Panc1 (cell line): ENCODE measurements at regions not wholly inside any gene's neighbourhood (a gene's known extent, or its start where the extent isn't known, plus 50 kb on each side); places are given as distances from the start of the nearest gene placed in this dataset.

Experiments used
- ATAC-seq: fragments of 200-7000 bp; cut with Tn5 transposase; 2 replicates; pipeline ENCODE4 v1.9.1; 2020; ENCODE audit warnings: mild to moderate bottlenecking, moderate library complexity
- BruUV-seq: library from RNA; stranded (reverse); fragments of 400-500 nt; replicated peaks from 2 replicates; lab custom pipeline; 2021; lab: Mats Ljungman, UMichigan
- CTCF ChIA-PET: fragments of 300-600 bp; sonication (Branson Sonifier 250); formaldehyde crosslinking; loops from one replicate; lab custom pipeline; 2022; ENCODE audit warnings: antibody characterized with exemption; lab: Charles Lee
- POLR2A ChIA-PET: fragments of 300-600 bp; sonication (Branson Sonifier 250); formaldehyde crosslinking; loops from one replicate; lab custom pipeline; 2022; ENCODE audit warnings: antibody characterized with exemption; lab: Charles Lee
- DNase-seq: peaks from one replicate; pipeline ENCODE4 v3.0.0-alpha.2; 2010; ENCODE audit warnings: low read depth, low spot score
- H3K27ac ChIP-seq: 2 replicates; pipeline ENCODE4 v1.5.1; 2011; ENCODE audit warnings: mild to moderate bottlenecking, low read length, inconsistent platforms
- H3K27me3 ChIP-seq: fragments of 200-500 bp; sonication (Bioruptor generic); 2 replicates; pipeline ENCODE4 v1.6.0; 2014; ENCODE audit warnings: low read length, inconsistent platforms; ENCODE audit not compliant: control insufficient read depth, insufficient read depth
- H3K36me3 ChIP-seq: fragments of 200-500 bp; sonication (Bioruptor generic); 2 replicates; pipeline ENCODE4 v1.5.1; 2014; ENCODE audit warnings: inconsistent platforms, mild to moderate bottlenecking, low read length, moderate library complexity; ENCODE audit not compliant: control insufficient read depth, insufficient read depth
- H3K4me1 ChIP-seq: 2 replicates; pipeline ENCODE4 v1.5.1; 2011; ENCODE audit warnings: inconsistent platforms, mild to moderate bottlenecking, low read length, moderate library complexity; ENCODE audit not compliant: control insufficient read depth, insufficient read depth
- H3K4me3 ChIP-seq, 2 experiments: 2 replicates each; pipeline ENCODE4 v1.5.1; 2011 to 2012; ENCODE audit warnings: low read depth in 2 of 2, low read length in 2 of 2, mild to moderate bottlenecking in 2 of 2, inconsistent platforms in 1 of 2, moderate library complexity in 1 of 2
- H3K9me3 ChIP-seq: fragments of 200-500 bp; sonication (Bioruptor generic); 2 replicates; pipeline ENCODE4 v1.5.1; 2014; ENCODE audit warnings: low read depth, mild to moderate bottlenecking, inconsistent platforms, low read length, moderate library complexity; ENCODE audit not compliant: control insufficient read depth, insufficient read depth
- POLR2AphosphoS5 ChIP-seq: IDR thresholded peaks from 2 replicates; pipeline ENCODE4 v1.6.1; 2012; ENCODE audit warnings: mild to moderate bottlenecking, low read depth, low read length, moderate library complexity
- SIN3A ChIP-seq: IDR thresholded peaks from 2 replicates; pipeline ENCODE4 v1.6.1; 2012; ENCODE audit warnings: low read depth, mild to moderate bottlenecking, low read length, moderate library complexity, borderline replicate concordance; ENCODE audit not compliant: insufficient read depth
- TCF7L2 ChIP-seq: IDR thresholded peaks from 2 replicates; pipeline ENCODE4 v1.6.1; 2011; ENCODE audit warnings: mild to moderate bottlenecking, low read depth, low read length, inconsistent platforms
- in situ Hi-C: cut with HindIII; loops from 2 replicates; pipeline ENCODE4 v1.10.0; 2016; ENCODE audit warnings: low sequenced_read_pairs, low pct_unique_long_range_greater_than_20kb
- intact Hi-C: fragments of 100-400 bp; cut with micrococcal nuclease; formaldehyde crosslinking; loops from one replicate; pipeline ENCODE4 v1.10.0; 2022; ENCODE audit not compliant: unreplicated experiment
- TF ChIP-seq, protein P1 (sequence below): fragments of 450-650 bp; IDR thresholded peaks from 2 replicates; pipeline ENCODE4 v1.5.1; 2017; ENCODE audit warnings: mild to moderate bottlenecking
- TF ChIP-seq, protein P2 (sequence below), 2 experiments: IDR thresholded peaks; 2 replicates each; pipeline ENCODE4 v1.6.1; 2011 to 2012; ENCODE audit warnings: low read depth in 2 of 2, control low read depth in 1 of 2, low read length in 1 of 2, mild to moderate bottlenecking in 1 of 2, moderate library complexity in 1 of 2; ENCODE audit not compliant: insufficient read depth in 1 of 2

DNA sequence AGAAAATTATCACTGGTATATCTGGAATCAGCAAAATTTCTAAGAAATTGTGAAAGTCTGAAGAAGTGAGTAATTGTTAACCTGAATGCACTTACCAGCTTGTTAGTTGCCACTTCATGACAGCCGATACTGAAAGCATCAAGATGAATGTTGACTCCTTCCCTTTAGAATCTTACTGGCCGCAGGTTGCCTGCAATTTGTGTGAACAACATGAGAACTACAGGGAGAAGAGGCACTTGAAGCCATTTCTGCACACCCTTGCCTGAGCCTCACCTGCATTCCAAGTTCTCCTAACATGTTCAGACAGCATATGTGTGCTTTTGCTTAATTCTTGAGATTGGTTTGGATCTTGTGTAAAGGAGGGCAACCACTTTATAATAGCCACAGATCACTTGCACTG lies 59.2 kb upstream of the SSX2IP start:
- in situ Hi-C loops (no loop called here), intact Hi-C loops (no loop called here)
- Histone ChIP-seq H3K4me3 (no peak overlapping the region), H3K4me1 (no peaks in the 10 kb centered on the region), H3K36me3 (no peaks in the 10 kb centered on the region), H3K27ac (no peak overlapping the region), H3K9me3 (no peaks in the 10 kb centered on the region), H3K27me3 (peaks cover 6% of the 10 kb centered on the region; the same call in 1 of the 2 replicates)
- TF ChIP-seq POLR2AphosphoS5: no peak
- no peak for TF ChIP-seq SIN3A
- TF ChIP-seq, protein P1, sequence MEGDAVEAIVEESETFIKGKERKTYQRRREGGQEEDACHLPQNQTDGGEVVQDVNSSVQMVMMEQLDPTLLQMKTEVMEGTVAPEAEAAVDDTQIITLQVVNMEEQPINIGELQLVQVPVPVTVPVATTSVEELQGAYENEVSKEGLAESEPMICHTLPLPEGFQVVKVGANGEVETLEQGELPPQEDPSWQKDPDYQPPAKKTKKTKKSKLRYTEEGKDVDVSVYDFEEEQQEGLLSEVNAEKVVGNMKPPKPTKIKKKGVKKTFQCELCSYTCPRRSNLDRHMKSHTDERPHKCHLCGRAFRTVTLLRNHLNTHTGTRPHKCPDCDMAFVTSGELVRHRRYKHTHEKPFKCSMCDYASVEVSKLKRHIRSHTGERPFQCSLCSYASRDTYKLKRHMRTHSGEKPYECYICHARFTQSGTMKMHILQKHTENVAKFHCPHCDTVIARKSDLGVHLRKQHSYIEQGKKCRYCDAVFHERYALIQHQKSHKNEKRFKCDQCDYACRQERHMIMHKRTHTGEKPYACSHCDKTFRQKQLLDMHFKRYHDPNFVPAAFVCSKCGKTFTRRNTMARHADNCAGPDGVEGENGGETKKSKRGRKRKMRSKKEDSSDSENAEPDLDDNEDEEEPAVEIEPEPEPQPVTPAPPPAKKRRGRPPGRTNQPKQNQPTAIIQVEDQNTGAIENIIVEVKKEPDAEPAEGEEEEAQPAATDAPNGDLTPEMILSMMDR: no peak
- TF ChIP-seq, protein P2, sequence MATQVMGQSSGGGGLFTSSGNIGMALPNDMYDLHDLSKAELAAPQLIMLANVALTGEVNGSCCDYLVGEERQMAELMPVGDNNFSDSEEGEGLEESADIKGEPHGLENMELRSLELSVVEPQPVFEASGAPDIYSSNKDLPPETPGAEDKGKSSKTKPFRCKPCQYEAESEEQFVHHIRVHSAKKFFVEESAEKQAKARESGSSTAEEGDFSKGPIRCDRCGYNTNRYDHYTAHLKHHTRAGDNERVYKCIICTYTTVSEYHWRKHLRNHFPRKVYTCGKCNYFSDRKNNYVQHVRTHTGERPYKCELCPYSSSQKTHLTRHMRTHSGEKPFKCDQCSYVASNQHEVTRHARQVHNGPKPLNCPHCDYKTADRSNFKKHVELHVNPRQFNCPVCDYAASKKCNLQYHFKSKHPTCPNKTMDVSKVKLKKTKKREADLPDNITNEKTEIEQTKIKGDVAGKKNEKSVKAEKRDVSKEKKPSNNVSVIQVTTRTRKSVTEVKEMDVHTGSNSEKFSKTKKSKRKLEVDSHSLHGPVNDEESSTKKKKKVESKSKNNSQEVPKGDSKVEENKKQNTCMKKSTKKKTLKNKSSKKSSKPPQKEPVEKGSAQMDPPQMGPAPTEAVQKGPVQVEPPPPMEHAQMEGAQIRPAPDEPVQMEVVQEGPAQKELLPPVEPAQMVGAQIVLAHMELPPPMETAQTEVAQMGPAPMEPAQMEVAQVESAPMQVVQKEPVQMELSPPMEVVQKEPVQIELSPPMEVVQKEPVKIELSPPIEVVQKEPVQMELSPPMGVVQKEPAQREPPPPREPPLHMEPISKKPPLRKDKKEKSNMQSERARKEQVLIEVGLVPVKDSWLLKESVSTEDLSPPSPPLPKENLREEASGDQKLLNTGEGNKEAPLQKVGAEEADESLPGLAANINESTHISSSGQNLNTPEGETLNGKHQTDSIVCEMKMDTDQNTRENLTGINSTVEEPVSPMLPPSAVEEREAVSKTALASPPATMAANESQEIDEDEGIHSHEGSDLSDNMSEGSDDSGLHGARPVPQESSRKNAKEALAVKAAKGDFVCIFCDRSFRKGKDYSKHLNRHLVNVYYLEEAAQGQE (IDR thresholded peaks at IDR 0.05; ENCODE audit: insufficient read depth in 1 of 2, low read depth in 2 of 2, low read length in 1 of 2): no peak
- TF ChIP-seq TCF7L2: no peak
- ATAC-seq (no peak), DNase-seq (no peak)
- ChIA-PET POLR2A (no interaction called here), CTCF (no interaction called here)
- no TSS peak for BruUV-seq

DNA sequence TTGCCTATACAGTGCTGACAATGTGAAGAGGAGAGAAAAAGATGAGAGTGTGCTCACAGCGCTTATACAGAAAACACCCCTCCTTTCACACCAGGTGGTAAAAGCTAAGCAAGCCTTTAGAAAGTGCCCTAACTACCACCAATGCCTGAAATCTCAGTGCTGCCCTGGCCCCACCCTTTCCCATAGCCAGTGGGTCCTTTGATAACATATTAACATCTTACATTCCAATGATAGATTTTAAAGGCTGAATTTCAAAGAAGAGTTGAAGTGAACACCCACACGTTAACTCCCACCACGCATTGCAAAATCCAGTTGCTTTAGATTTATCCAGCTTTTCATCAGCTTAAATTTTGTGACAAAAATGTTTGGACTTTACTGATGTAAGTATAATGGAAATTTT lies 58.1 kb upstream of the SSX2IP start:
- H3K4me3 ChIP-seq: no peak overlapping the region
- H3K4me1 ChIP-seq: no peaks in the 10 kb centered on the region
- TF ChIP-seq SIN3A (no peak), TCF7L2 (no peak), POLR2AphosphoS5 (no peak)
- TF ChIP-seq, protein P2 (IDR thresholded peaks at IDR 0.05; ENCODE audit: insufficient read depth in 1 of 2, low read depth in 2 of 2, low read length in 1 of 2): no peak
- TF ChIP-seq, protein P1: no peak
- CTCF ChIA-PET: no interaction called here
- H3K9me3 ChIP-seq: no peaks in the 10 kb centered on the region
- POLR2A ChIA-PET: no interaction called here
- no peaks in the 10 kb centered on the region for H3K36me3 ChIP-seq
- no peak overlapping the region for H3K27ac ChIP-seq
- ATAC-seq (no peak), DNase-seq (no peak)
- in situ Hi-C loops: no loop called here
- H3K27me3 ChIP-seq: peaks cover 6% of the 10 kb centered on the region; the same call in 1 of the 2 replicates
- no TSS peak for BruUV-seq
- intact Hi-C loops: no loop called here
